ENCODE measurements at regions not wholly inside any gene's neighbourhood (a gene's known extent, or its start where the extent isn't known, plus 50 kb on each side); places are given as distances from the start of the nearest gene placed in this dataset.
A peak's percentile ranks its signal among the peaks of the same experiment; 100 is the strongest.

DNA sequence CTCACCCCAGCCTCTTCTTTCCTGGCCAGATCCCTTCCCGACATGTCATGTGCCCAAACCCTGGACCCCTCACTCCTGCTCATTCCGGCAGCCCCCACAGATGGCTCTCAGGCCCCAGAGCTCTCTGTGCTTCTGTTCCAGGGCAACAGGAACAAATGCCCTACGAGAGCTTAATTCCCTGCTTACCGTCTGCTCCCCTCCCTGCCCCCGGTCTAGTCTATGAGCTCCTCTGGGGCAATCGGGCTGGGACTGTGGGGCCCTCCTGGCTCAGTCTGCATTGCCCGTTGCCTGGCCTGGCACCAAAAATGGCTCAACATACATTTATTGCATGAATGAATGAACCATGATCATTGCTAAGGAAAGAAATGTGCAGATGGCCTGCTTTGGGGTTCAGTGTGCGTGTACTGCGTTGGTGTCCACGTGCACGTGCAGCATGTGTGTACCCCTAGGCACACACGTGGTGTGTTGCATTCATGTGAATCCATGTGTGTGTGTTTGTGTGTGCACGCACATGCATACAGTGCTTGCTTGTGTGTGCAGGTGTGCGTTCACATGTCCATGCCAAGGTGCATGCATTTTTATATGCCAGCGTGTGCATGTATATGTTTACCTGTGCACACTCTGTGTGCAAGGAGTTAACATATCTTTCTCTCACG is 201.2 kb upstream of the IER5L start:
- TF ChIP-seq, protein P1, sequence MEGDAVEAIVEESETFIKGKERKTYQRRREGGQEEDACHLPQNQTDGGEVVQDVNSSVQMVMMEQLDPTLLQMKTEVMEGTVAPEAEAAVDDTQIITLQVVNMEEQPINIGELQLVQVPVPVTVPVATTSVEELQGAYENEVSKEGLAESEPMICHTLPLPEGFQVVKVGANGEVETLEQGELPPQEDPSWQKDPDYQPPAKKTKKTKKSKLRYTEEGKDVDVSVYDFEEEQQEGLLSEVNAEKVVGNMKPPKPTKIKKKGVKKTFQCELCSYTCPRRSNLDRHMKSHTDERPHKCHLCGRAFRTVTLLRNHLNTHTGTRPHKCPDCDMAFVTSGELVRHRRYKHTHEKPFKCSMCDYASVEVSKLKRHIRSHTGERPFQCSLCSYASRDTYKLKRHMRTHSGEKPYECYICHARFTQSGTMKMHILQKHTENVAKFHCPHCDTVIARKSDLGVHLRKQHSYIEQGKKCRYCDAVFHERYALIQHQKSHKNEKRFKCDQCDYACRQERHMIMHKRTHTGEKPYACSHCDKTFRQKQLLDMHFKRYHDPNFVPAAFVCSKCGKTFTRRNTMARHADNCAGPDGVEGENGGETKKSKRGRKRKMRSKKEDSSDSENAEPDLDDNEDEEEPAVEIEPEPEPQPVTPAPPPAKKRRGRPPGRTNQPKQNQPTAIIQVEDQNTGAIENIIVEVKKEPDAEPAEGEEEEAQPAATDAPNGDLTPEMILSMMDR (conservative IDR thresholded peaks at IDR 0.05 in 1 of 2, IDR thresholded peaks at IDR 0.05 in 1 of 2; ENCODE audit: low read depth in 1 of 2, low read length in 2 of 2), result no peak
- peak; percentile 7 for TF ChIP-seq EZH2 (IDR thresholded peaks at IDR 0.05; ENCODE audit: low read length, missing control alignments)

All from fibroblast of lung (primary cell).